Loucy (cell line): ENCODE measurements at regions not wholly inside any gene's neighbourhood (a gene's known extent, or its start where the extent isn't known, plus 50 kb on each side); places are given as distances from the start of the nearest gene placed in this dataset.

Source experiments
- H2AFZ ChIP-seq: fragments of 200-600 bp; sonication (generic); 2 replicates; pipeline ENCODE4 v1.6.0; 2016; ENCODE audit warnings: antibody characterized with exemption, mild to moderate bottlenecking, low read length, moderate library complexity
- H3F3A ChIP-seq: fragments of 200-600 bp; 2 replicates; pipeline ENCODE4 v1.6.0; 2016; ENCODE audit warnings: antibody characterized with exemption, low read depth, mild to moderate bottlenecking
- H3K27me3 ChIP-seq: fragments of 200-600 bp; sonication (generic); 2 replicates; pipeline ENCODE4 v1.6.1; 2014; ENCODE audit warnings: low read length, mild to moderate bottlenecking; ENCODE audit not compliant: insufficient read depth, poor library complexity, severe bottlenecking
- H3K36me3 ChIP-seq: fragments of 200-600 bp; sonication (generic); 2 replicates; pipeline ENCODE4 v1.6.1; 2016; ENCODE audit warnings: low read length; ENCODE audit not compliant: insufficient read depth
- H3K4me1 ChIP-seq: fragments of 200-600 bp; sonication (generic); 2 replicates; pipeline ENCODE4 v1.5.1; 2014; ENCODE audit warnings: low read length, mild to moderate bottlenecking; ENCODE audit not compliant: insufficient read depth, poor library complexity, severe bottlenecking
- H3K4me2 ChIP-seq: fragments of 200-600 bp; sonication (generic); 2 replicates; pipeline ENCODE4 v1.6.0; 2014; ENCODE audit warnings: antibody characterized with exemption, low read length, low read depth, mild to moderate bottlenecking; ENCODE audit not compliant: poor library complexity, severe bottlenecking
- H3K4me3 ChIP-seq: fragments of 200-600 bp; sonication (generic); 2 replicates; pipeline ENCODE4 v1.5.1; 2014; ENCODE audit warnings: low read length, mild to moderate bottlenecking, mixed read lengths; ENCODE audit not compliant: poor library complexity, severe bottlenecking
- H3K79me2 ChIP-seq: fragments of 200-600 bp; sonication (generic); 2 replicates; pipeline ENCODE4 v1.6.1; 2014; ENCODE audit warnings: low read length; ENCODE audit not compliant: insufficient read depth
- H3K9ac ChIP-seq: fragments of 200-600 bp; sonication (generic); 2 replicates; pipeline ENCODE4 v1.6.0; 2014; ENCODE audit warnings: mild to moderate bottlenecking, low read depth, low read length, moderate library complexity; ENCODE audit not compliant: poor library complexity, severe bottlenecking
- H3K9me2 ChIP-seq: fragments of 200-600 bp; sonication (generic); replicated peaks from 2 replicates; pipeline ENCODE4 v1.6.1; 2016; ENCODE audit warnings: low read depth, low read length, mixed read lengths
- H3K9me3 ChIP-seq: fragments of 200-600 bp; sonication (generic); 2 replicates; pipeline ENCODE4 v1.6.1; 2014; ENCODE audit warnings: mild to moderate bottlenecking, antibody characterized with exemption, low read length, low read depth; ENCODE audit not compliant: insufficient read depth
- H4K20me1 ChIP-seq: fragments of 200-600 bp; sonication (generic); 2 replicates; pipeline ENCODE4 v1.6.0; 2014; ENCODE audit warnings: antibody characterized with exemption, low read length, mild to moderate bottlenecking; ENCODE audit not compliant: insufficient read depth, poor library complexity, severe bottlenecking
- CTCF ChIP-seq: fragments of 200-600 bp; sonication (generic); conservative IDR thresholded peaks from 2 replicates; pipeline ENCODE4 v1.5.1; 2014; ENCODE audit warnings: mild to moderate bottlenecking, antibody characterized with exemption, low read length
- EZH2phosphoT487 ChIP-seq: fragments of 200-600 bp; IDR thresholded peaks from 2 replicates; pipeline ENCODE4 v1.6.1; 2018; ENCODE audit warnings: antibody characterized with exemption, mild to moderate bottlenecking, moderate library complexity, borderline replicate concordance

GRCh38 chr2:122639176-122639575 is 883.7 kb downstream of the TSN start:
- TF ChIP-seq CTCF, result no peak
- TF ChIP-seq EZH2phosphoT487, result no peak
- no peaks in the 10 kb centered on the region for H3K9me3 ChIP-seq
- H3F3A ChIP-seq, result no peaks in the 10 kb centered on the region
- H3K4me2 ChIP-seq, result no peak overlapping the region
- H3K4me3 ChIP-seq, result no peak overlapping the region
- no peaks in the 10 kb centered on the region for H3K79me2 ChIP-seq
- no peak overlapping the region for H3K9ac ChIP-seq
- H3K9me2 ChIP-seq, result no peaks in the 10 kb centered on the region
- no peaks in the 10 kb centered on the region for H3K36me3 ChIP-seq
- no peaks in the 10 kb centered on the region for H4K20me1 ChIP-seq
- peak overlapping the region; percentile 40; the same call in 1 of the 2 replicates for H2AFZ ChIP-seq
- H3K27me3 ChIP-seq, result no peaks in the 10 kb centered on the region
- H3K4me1 ChIP-seq, result no peaks in the 10 kb centered on the region

GRCh38 chr2:122639711-122640110 is 884.3 kb downstream of the TSN start:
- Histone ChIP-seq H3K79me2 (no peaks in the 10 kb centered on the region), H3K9ac (no peak overlapping the region), H3K4me3 (no peak overlapping the region), H3K9me2 (no peaks in the 10 kb centered on the region), H2AFZ (no peak overlapping the region), H3K36me3 (no peaks in the 10 kb centered on the region), H4K20me1 (no peaks in the 10 kb centered on the region), H3K9me3 (no peaks in the 10 kb centered on the region), H3K4me2 (no peak overlapping the region), H3K4me1 (no peaks in the 10 kb centered on the region), H3K27me3 (no peaks in the 10 kb centered on the region), H3F3A (no peaks in the 10 kb centered on the region)
- TF ChIP-seq EZH2phosphoT487, result no peak
- TF ChIP-seq CTCF, result no peak

DNA sequence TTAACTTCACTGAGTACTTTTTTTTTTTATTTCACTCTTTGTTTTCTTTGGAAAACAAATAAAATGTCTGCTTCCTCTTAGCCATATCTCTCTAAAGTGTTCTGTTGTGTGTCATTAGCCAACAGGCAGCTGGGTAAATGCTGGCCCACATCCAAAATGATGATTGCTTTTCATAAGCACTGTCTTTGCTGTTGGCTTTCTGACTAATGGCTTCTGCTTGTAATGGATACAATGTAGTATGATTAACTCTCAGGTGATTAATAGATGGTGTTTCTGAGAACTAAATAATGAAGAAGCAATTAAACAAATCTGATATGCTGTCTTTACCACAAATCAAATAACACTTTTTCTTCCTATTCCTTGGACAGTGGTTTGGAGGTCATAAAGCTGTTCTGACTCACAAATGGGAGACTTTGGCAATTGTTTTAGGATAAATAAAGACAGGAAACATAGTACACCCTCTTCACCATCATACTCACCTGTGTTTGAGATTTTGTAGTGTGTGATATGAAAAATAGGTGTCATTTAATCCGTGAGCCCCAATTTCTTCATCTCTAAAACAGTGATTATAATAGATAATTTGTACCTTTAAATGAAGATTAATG is 888.4 kb downstream of the TSN start:
- no peaks in the 10 kb centered on the region for H4K20me1 ChIP-seq
- no peaks in the 10 kb centered on the region for H3K79me2 ChIP-seq
- no peaks in the 10 kb centered on the region for H3K9me2 ChIP-seq
- no peaks in the 10 kb centered on the region for H3F3A ChIP-seq
- no peaks in the 10 kb centered on the region for H3K9me3 ChIP-seq
- H3K4me2 ChIP-seq, result no peak overlapping the region
- no peak overlapping the region for H3K9ac ChIP-seq
- no peak overlapping the region for H3K4me3 ChIP-seq
- no peaks in the 10 kb centered on the region for H3K27me3 ChIP-seq
- TF ChIP-seq CTCF (no peak), EZH2phosphoT487 (no peak)
- no peaks in the 10 kb centered on the region for H3K36me3 ChIP-seq
- no peak overlapping the region for H2AFZ ChIP-seq
- H3K4me1 ChIP-seq, result no peaks in the 10 kb centered on the region
